Astrocyte (in vitro differentiated cells and primary cell): ENCODE measurements at regions not wholly inside any gene's neighbourhood (a gene's known extent, or its start where the extent isn't known, plus 50 kb on each side); places are given as distances from the start of the nearest gene placed in this dataset.

ENCODE experiments used
- DNase-seq: peaks from one replicate; pipeline ENCODE4 v3.0.0-alpha.2; 2010; ENCODE audit warnings: low read depth
- FAIRE-seq: peaks from 2 replicates; lab custom pipeline; 2011; peaks lifted over from hg19 to GRCh38; lab: Jason Lieb, UNC
- H2AFZ ChIP-seq: 2 replicates; pipeline ENCODE4 v1.6.0; 2012; ENCODE audit warnings: low read depth, low read length, inconsistent platforms
- H3K27ac ChIP-seq: 2 replicates; pipeline ENCODE4 v1.5.1; 2011; ENCODE audit warnings: low read depth, low read length, inconsistent platforms
- H3K27me3 ChIP-seq: 2 replicates; pipeline ENCODE4 v1.6.0; 2011; ENCODE audit warnings: low read length, inconsistent platforms; ENCODE audit not compliant: insufficient read depth
- H3K36me3 ChIP-seq: 2 replicates; pipeline ENCODE4 v1.5.1; 2011; ENCODE audit warnings: low read length, inconsistent platforms; ENCODE audit not compliant: insufficient read depth
- H3K4me1 ChIP-seq: 2 replicates; pipeline ENCODE4 v1.5.1; 2011; ENCODE audit warnings: low read length, inconsistent platforms; ENCODE audit not compliant: insufficient read depth
- H3K4me2 ChIP-seq: 2 replicates; pipeline ENCODE4 v1.6.0; 2012; ENCODE audit warnings: low read length, inconsistent platforms
- H3K4me3 ChIP-seq: 2 replicates; pipeline ENCODE4 v1.5.1; 2011; ENCODE audit warnings: low read depth, mild to moderate bottlenecking, low read length, inconsistent platforms; ENCODE audit not compliant: insufficient read depth
- H3K79me2 ChIP-seq: 2 replicates; pipeline ENCODE4 v1.6.0; 2012; ENCODE audit warnings: mild to moderate bottlenecking, low read length, inconsistent platforms; ENCODE audit not compliant: insufficient read depth
- H3K9ac ChIP-seq: 2 replicates; pipeline ENCODE4 v1.6.0; 2012; ENCODE audit warnings: mild to moderate bottlenecking, low read length, inconsistent platforms
- H3K9me3 ChIP-seq: 2 replicates; pipeline ENCODE4 v1.5.1; 2012; ENCODE audit warnings: low read depth, mild to moderate bottlenecking, low read length, inconsistent platforms; ENCODE audit not compliant: insufficient read depth
- H4K20me1 ChIP-seq: 2 replicates; pipeline ENCODE4 v1.6.0; 2012; ENCODE audit warnings: low read length, inconsistent platforms; ENCODE audit not compliant: insufficient read depth
- H3K27ac Mint-ChIP-seq: one replicate; pipeline ENCODE4 v1.8.0; 2021; ENCODE audit warnings: mild to moderate bottlenecking, mixed read lengths; ENCODE audit not compliant: unreplicated experiment
- H3K27me3 Mint-ChIP-seq: one replicate; pipeline ENCODE4 v1.8.0; 2021; ENCODE audit warnings: low read depth, mixed read lengths; ENCODE audit not compliant: unreplicated experiment
- H3K36me3 Mint-ChIP-seq: one replicate; pipeline ENCODE4 v1.8.0; 2021; ENCODE audit warnings: low read depth, mixed read lengths; ENCODE audit not compliant: unreplicated experiment
- H3K4me1 Mint-ChIP-seq: one replicate; pipeline ENCODE4 v1.8.0; 2021; ENCODE audit warnings: low read depth, mixed read lengths; ENCODE audit not compliant: unreplicated experiment
- H3K4me3 Mint-ChIP-seq: one replicate; pipeline ENCODE4 v1.8.0; 2021; ENCODE audit warnings: mild to moderate bottlenecking, moderate library complexity, mixed read lengths; ENCODE audit not compliant: unreplicated experiment
- H3K9me3 Mint-ChIP-seq: one replicate; pipeline ENCODE4 v1.8.0; 2021; ENCODE audit warnings: mild to moderate bottlenecking, mixed read lengths; ENCODE audit not compliant: unreplicated experiment
- EZH2 ChIP-seq: IDR thresholded peaks from 2 replicates; pipeline ENCODE4 v1.6.1; 2012; ENCODE audit warnings: mild to moderate bottlenecking, low read length, inconsistent platforms; ENCODE audit not compliant: insufficient read depth
- TF ChIP-seq, protein P1 (sequence below): IDR thresholded peaks from 2 replicates; pipeline ENCODE4 v1.5.1; 2011; ENCODE audit warnings: low read depth, mild to moderate bottlenecking, inconsistent platforms, low read length, moderate library complexity; ENCODE audit not compliant: insufficient read depth

DNA sequence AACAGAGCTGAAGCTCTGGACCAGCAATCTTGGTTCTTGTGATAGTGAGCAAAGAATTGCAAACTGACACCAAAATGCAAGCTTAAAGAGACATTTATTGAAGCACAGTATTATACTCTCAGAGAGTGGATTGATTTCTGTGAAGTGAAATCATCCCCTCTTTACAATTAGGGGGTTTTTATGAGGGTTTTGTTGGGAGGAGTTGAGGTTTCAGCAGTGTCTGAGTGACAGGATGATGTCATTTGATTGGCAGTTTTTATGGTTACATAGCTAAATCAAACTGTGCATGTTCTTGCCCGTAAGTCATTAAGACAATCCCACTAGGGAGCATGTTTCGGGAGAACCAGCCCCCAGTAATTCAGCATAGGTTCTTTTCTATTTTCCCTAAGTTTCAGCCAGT is 1200.5 kb downstream of the SI start:
- peaks cover 3% of the 10 kb centered on the region for H3K36me3 Mint-ChIP-seq
- Histone ChIP-seq H3K4me2 (no peak overlapping the region), H3K4me1 (no peaks in the 10 kb centered on the region), H3K36me3 (no peaks in the 10 kb centered on the region), H3K9me3 (peaks cover 5% of the 10 kb centered on the region), H3K27me3 (no peaks in the 10 kb centered on the region), H3K9ac (no peak overlapping the region), H3K79me2 (no peaks in the 10 kb centered on the region), H3K4me3 (no peak overlapping the region), H4K20me1 (no peaks in the 10 kb centered on the region), H3K27ac (no peak overlapping the region), H2AFZ (no peak overlapping the region)
- DNase-seq (no peak), FAIRE-seq (no peak)
- no peak overlapping the region for H3K4me3 Mint-ChIP-seq
- no peak overlapping the region for H3K27ac Mint-ChIP-seq
- H3K27me3 Mint-ChIP-seq: no peaks in the 10 kb centered on the region
- H3K9me3 Mint-ChIP-seq: peaks cover 11% of the 10 kb centered on the region
- TF ChIP-seq EZH2: no peak
- TF ChIP-seq, protein P1, sequence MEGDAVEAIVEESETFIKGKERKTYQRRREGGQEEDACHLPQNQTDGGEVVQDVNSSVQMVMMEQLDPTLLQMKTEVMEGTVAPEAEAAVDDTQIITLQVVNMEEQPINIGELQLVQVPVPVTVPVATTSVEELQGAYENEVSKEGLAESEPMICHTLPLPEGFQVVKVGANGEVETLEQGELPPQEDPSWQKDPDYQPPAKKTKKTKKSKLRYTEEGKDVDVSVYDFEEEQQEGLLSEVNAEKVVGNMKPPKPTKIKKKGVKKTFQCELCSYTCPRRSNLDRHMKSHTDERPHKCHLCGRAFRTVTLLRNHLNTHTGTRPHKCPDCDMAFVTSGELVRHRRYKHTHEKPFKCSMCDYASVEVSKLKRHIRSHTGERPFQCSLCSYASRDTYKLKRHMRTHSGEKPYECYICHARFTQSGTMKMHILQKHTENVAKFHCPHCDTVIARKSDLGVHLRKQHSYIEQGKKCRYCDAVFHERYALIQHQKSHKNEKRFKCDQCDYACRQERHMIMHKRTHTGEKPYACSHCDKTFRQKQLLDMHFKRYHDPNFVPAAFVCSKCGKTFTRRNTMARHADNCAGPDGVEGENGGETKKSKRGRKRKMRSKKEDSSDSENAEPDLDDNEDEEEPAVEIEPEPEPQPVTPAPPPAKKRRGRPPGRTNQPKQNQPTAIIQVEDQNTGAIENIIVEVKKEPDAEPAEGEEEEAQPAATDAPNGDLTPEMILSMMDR: no peak
- H3K4me1 Mint-ChIP-seq: no peaks in the 10 kb centered on the region

GRCh38 chr3:163863146-163863545 is 1215.2 kb downstream of the SI start:
- no peaks in the 10 kb centered on the region for H3K36me3 Mint-ChIP-seq
- H3K36me3 ChIP-seq: no peaks in the 10 kb centered on the region
- H3K27me3 ChIP-seq: no peaks in the 10 kb centered on the region
- H3K79me2 ChIP-seq: no peaks in the 10 kb centered on the region
- no peaks in the 10 kb centered on the region for H3K27me3 Mint-ChIP-seq
- H3K9me3 Mint-ChIP-seq: peaks cover 6% of the 10 kb centered on the region
- H3K4me1 ChIP-seq: no peaks in the 10 kb centered on the region
- no peak overlapping the region for H3K27ac ChIP-seq
- DNase-seq: no peak
- no peaks in the 10 kb centered on the region for H3K9me3 ChIP-seq
- no peak overlapping the region for H3K4me3 Mint-ChIP-seq
- no peak overlapping the region for H3K9ac ChIP-seq
- no peak for TF ChIP-seq EZH2
- TF ChIP-seq, protein P1: no peak
- no peak overlapping the region for H2AFZ ChIP-seq
- H3K4me3 ChIP-seq: no peak overlapping the region
- no peak for FAIRE-seq
- no peaks in the 10 kb centered on the region for H4K20me1 ChIP-seq
- H3K4me2 ChIP-seq: no peak overlapping the region
- peaks cover 6% of the 10 kb centered on the region for H3K4me1 Mint-ChIP-seq
- H3K27ac Mint-ChIP-seq: no peak overlapping the region

DNA sequence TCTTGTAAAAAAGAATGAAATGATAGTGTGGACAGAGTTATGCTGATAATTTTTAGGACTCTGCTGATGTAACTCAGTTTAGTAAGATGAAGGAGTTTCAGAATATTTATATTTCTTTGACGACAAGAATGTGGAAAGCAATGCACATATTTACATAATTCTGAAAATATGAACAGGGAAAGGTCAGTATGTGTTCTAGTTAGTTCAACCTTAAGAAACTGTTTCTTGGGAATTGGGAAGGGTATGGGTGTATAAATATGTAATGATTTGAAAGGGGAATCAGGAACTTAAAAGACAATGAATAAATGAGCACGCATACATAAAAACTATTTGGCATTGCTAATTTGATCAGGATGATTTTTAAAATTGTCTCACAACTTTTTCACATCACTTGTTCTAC is 1226.1 kb downstream of the SI start:
- Histone ChIP-seq H3K4me2 (no peak overlapping the region), H3K36me3 (no peaks in the 10 kb centered on the region), H3K79me2 (no peaks in the 10 kb centered on the region), H3K9ac (no peak overlapping the region), H3K9me3 (peaks cover 2% of the 10 kb centered on the region), H2AFZ (no peak overlapping the region), H3K4me1 (no peaks in the 10 kb centered on the region), H4K20me1 (no peaks in the 10 kb centered on the region), H3K27me3 (no peaks in the 10 kb centered on the region), H3K27ac (no peak overlapping the region), H3K4me3 (no peak overlapping the region)
- DNase-seq (no peak), FAIRE-seq (no peak)
- no peak overlapping the region for H3K4me3 Mint-ChIP-seq
- no peaks in the 10 kb centered on the region for H3K27me3 Mint-ChIP-seq
- no peaks in the 10 kb centered on the region for H3K4me1 Mint-ChIP-seq
- TF ChIP-seq, protein P1: no peak
- no peak for TF ChIP-seq EZH2
- peaks cover 2% of the 10 kb centered on the region for H3K9me3 Mint-ChIP-seq
- H3K36me3 Mint-ChIP-seq: no peaks in the 10 kb centered on the region
- H3K27ac Mint-ChIP-seq: no peak overlapping the region
